ENCODE measurements at regions not wholly inside any gene's neighbourhood (a gene's known extent, or its start where the extent isn't known, plus 50 kb on each side); places are given as distances from the start of the nearest gene placed in this dataset.

GRCh38 chr7:51965454-51965853, 648.8 kb upstream of the COBL start:
- H3K36me3 ChIP-seq, result no peaks in the 10 kb centered on the region
- no peak overlapping the region for H3K27ac ChIP-seq
- intact Hi-C loops (cut with DNase I), result no loop called here
- no peaks in the 10 kb centered on the region for H3K9me3 ChIP-seq
- WGBS (ENCODE audit: insufficient coverage, low coverage, low lambda C conversion rate, missing lambda C conversion rate), result 28% methylated on average over 5 of the region's 5 CpGs
- no peaks in the 10 kb centered on the region for H3K4me1 ChIP-seq
- H3K4me3 ChIP-seq, result no peak overlapping the region
- TF ChIP-seq CTCF (IDR thresholded peaks at IDR 0.05) (no peak), POLR2A (IDR thresholded peaks at IDR 0.05) (no peak)
- DNase-seq (no peak), ATAC-seq (no peak)
- no peaks in the 10 kb centered on the region for H3K27me3 ChIP-seq

- H3K27ac ChIP-seq, result no peak overlapping the region
- DNase-seq, result no peak
- no peak for ATAC-seq
- intact Hi-C loops (cut with DNase I), result no loop called here
- no peaks in the 10 kb centered on the region for H3K4me1 ChIP-seq
- WGBS (ENCODE audit: insufficient coverage, low coverage, low lambda C conversion rate, missing lambda C conversion rate), result 35% methylated on average over 2 of the region's 2 CpGs
- TF ChIP-seq CTCF (IDR thresholded peaks at IDR 0.05), result no peak
- TF ChIP-seq POLR2A (IDR thresholded peaks at IDR 0.05), result no peak
- H3K4me3 ChIP-seq, result no peak overlapping the region
- no peaks in the 10 kb centered on the region for H3K36me3 ChIP-seq
- H3K27me3 ChIP-seq, result no peaks in the 10 kb centered on the region
- H3K9me3 ChIP-seq, result no peaks in the 10 kb centered on the region
Observed at GRCh38 chr7:51961804-51962203, 645.2 kb upstream of the COBL start.

- TF ChIP-seq POLR2A (IDR thresholded peaks at IDR 0.05) (no peak), CTCF (IDR thresholded peaks at IDR 0.05) (no peak)
- Histone ChIP-seq H3K4me1 (no peaks in the 10 kb centered on the region), H3K9me3 (no peaks in the 10 kb centered on the region), H3K36me3 (no peaks in the 10 kb centered on the region), H3K4me3 (no peak overlapping the region), H3K27me3 (no peaks in the 10 kb centered on the region), H3K27ac (no peak overlapping the region)
- ATAC-seq (no peak), DNase-seq (no peak)
- WGBS (ENCODE audit: insufficient coverage, low coverage, low lambda C conversion rate, missing lambda C conversion rate), result 30% methylated on average over 3 of the region's 3 CpGs
- intact Hi-C loops (cut with DNase I), result no loop called here
Observed at GRCh38 chr7:51950813-51951212, 634.2 kb upstream of the COBL start.

GRCh38 chr7:51949726-51950644, 633.4 kb upstream of the COBL start:
- WGBS (ENCODE audit: insufficient coverage, low coverage, low lambda C conversion rate, missing lambda C conversion rate), result 23% methylated on average over 9 of the region's 9 CpGs
- Histone ChIP-seq H3K4me1 (no peaks in the 10 kb centered on the region), H3K27me3 (no peaks in the 10 kb centered on the region), H3K36me3 (no peaks in the 10 kb centered on the region), H3K27ac (no peak overlapping the region), H3K9me3 (no peaks in the 10 kb centered on the region), H3K4me3 (no peak overlapping the region)
- intact Hi-C loops (cut with DNase I), result no loop called here
- TF ChIP-seq CTCF (IDR thresholded peaks at IDR 0.05) (no peak), POLR2A (IDR thresholded peaks at IDR 0.05) (no peak)
- DNase-seq, result no peak
- ATAC-seq, result no peak

Measured in right lobe of liver (tissue), 6 donors.